ENCODE measurements at regions not wholly inside any gene's neighbourhood (a gene's known extent, or its start where the extent isn't known, plus 50 kb on each side); places are given as distances from the start of the nearest gene placed in this dataset.

DNA sequence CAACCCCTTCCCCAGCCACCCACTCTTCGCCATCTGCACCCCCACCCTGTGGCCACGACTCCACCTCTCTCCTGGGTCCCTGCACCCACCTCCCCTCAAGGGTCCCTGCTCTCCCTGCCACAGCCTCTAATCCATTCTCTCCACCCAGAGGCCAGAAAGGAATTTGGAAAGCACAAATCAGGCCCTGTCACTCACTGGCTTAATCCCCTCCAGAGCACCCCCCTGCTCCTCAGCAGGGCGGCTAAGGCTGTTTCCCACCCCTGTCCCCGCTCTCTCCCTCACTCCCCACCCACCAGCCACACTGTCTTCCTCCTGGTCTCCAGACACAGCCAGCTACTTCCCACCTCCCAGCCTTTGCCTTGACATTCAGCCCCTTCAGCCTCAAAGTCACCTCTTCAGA is 150.0 kb upstream of the LINGO1 start:
- no peak overlapping the region for H3K4me3 Mint-ChIP-seq
- H3K36me3 Mint-ChIP-seq = no peaks in the 10 kb centered on the region
- H3K27me3 Mint-ChIP-seq = peaks cover 3% of the 10 kb centered on the region
- no peak overlapping the region for H3K27ac Mint-ChIP-seq
- no peaks in the 10 kb centered on the region for H3K4me1 Mint-ChIP-seq (ENCODE audit: low read depth)
- no peaks in the 10 kb centered on the region for H3K9me3 Mint-ChIP-seq (ENCODE audit: low read depth)

DNA sequence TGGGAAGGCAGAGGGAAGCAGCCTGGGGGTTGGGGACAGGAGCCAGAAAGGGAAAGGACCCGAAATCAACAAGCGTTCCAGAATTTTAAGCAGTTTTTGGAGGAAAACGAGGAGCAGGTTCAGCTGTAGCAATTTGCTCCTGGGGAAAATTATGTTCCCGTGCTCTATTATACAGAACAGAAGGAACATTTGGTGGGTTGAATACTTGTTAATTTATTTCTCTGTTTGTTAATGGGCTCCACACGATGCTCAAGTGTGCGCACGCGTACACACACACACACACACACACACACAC is 149.2 kb upstream of the LINGO1 start:
- no peak overlapping the region for H3K27ac Mint-ChIP-seq
- H3K4me1 Mint-ChIP-seq (ENCODE audit: low read depth) = no peaks in the 10 kb centered on the region
- no peaks in the 10 kb centered on the region for H3K36me3 Mint-ChIP-seq
- H3K4me3 Mint-ChIP-seq = no peak overlapping the region
- H3K9me3 Mint-ChIP-seq (ENCODE audit: low read depth) = no peaks in the 10 kb centered on the region
- H3K27me3 Mint-ChIP-seq = peaks cover 3% of the 10 kb centered on the region

DNA sequence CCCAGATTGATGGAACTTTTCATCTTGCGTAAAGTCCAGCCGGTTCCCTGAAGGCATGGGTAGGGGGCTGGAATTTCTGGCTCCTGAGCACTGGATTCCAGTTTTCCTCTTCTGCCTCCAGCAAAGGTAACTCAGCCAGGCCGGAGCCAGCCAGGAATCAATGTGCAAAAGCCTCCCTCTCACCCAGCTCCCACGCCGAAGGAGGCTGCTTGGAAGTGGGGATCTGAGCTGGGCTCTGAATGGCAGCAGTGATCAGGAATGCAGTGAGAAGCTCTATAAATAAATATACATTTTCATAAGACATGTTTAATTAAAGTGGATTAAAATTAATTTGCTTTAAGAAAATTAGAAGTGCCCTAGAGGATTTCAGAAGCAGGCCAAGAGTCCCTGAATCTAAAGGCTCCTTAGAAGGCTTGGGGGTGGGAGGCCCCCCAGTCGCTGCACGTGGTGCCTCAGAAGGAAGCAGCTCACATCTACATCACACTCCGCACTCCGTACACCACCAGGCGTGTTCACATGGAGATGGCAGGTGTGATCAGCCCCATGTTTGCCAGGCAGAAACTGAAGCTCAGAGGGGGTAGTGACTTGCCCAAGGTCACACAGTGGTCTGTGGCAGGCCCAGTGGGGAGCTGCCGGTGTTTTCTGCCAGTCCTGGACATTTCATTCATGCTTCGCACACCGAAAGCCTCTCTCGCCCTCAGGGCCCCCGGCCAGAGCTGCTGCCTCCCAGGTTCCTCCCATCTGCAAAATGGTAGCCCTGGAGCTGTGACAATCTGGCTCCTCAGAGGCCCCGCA is 148.6 kb upstream of the LINGO1 start:
- Mint-ChIP-seq H3K36me3 (no peaks in the 10 kb centered on the region), H3K27me3 (peaks cover 3% of the 10 kb centered on the region), H3K4me3 (no peak overlapping the region), H3K9me3 (ENCODE audit: low read depth) (no peaks in the 10 kb centered on the region), H3K27ac (no peak overlapping the region), H3K4me1 (ENCODE audit: low read depth) (no peaks in the 10 kb centered on the region)

DNA sequence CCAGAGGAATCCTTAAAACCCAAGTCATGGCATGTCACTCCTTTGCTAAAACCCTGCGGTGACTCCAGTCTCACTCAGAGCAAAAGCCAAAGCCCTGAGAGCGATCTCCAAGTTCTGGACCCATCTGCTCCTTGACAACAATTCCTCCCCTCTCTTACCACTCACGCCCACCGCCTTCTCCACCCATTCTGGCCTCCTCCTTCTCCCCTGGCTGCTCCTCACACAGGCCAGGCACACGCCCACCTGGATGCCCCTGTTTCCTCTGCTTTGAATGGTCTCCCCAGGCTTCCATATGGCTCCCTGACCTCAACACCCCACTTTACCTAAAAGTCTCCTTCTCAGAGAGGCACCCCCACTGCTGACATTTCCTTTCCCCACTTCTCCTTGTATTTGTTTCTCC is 146.1 kb upstream of the LINGO1 start:
- H3K36me3 Mint-ChIP-seq = no peaks in the 10 kb centered on the region
- no peaks in the 10 kb centered on the region for H3K4me1 Mint-ChIP-seq (ENCODE audit: low read depth)
- no peaks in the 10 kb centered on the region for H3K9me3 Mint-ChIP-seq (ENCODE audit: low read depth)
- no peak overlapping the region for H3K27ac Mint-ChIP-seq
- H3K27me3 Mint-ChIP-seq = peaks cover 3% of the 10 kb centered on the region
- H3K4me3 Mint-ChIP-seq = no peak overlapping the region

DNA sequence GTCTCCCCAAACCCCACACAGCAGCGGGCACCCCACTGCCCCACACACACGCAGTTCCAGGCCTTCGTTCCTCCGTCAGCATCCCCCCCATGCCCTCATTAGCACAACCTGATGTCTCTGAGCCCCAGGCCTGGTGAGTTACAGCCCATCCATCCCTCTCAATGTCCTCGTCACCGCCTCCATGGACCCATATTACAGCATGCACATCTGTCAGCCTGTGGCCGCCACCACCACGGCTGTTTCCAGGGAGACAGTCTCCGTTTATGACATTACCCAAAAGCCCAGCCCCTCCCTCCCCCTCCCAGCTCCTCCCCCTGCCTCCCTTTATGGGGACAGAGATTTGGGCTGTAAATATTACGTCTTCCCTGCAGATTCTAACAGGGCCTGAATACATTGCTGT is 143.1 kb upstream of the LINGO1 start:
- H3K4me3 Mint-ChIP-seq = no peak overlapping the region
- H3K9me3 Mint-ChIP-seq (ENCODE audit: low read depth) = no peaks in the 10 kb centered on the region
- H3K36me3 Mint-ChIP-seq = no peaks in the 10 kb centered on the region
- H3K27ac Mint-ChIP-seq = no peak overlapping the region
- no peaks in the 10 kb centered on the region for H3K4me1 Mint-ChIP-seq (ENCODE audit: low read depth)
- no peaks in the 10 kb centered on the region for H3K27me3 Mint-ChIP-seq

DNA sequence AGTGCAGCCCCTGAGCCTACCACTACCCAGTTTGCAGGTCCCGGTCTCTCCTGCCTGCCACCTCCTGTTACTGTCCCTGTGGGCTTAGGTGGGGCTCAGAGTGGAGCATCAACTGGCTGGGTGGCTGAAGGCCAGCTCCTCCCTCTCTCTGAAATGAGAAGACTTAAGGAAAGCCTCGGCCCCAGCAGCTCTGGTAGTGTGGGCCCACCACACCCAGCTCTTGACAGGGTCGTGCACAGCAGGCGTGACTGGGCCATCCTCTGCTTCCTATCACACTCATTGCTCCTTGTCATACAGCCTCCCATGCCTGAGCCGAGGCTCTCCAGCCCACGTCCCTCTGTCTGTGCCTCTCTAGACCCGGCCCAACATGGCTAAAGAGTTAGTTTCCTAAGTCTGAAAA is 142.7 kb upstream of the LINGO1 start:
- no peaks in the 10 kb centered on the region for H3K36me3 Mint-ChIP-seq
- no peaks in the 10 kb centered on the region for H3K4me1 Mint-ChIP-seq (ENCODE audit: low read depth)
- H3K4me3 Mint-ChIP-seq = no peak overlapping the region
- H3K27me3 Mint-ChIP-seq = no peaks in the 10 kb centered on the region
- no peaks in the 10 kb centered on the region for H3K9me3 Mint-ChIP-seq (ENCODE audit: low read depth)
- H3K27ac Mint-ChIP-seq = no peak overlapping the region

DNA sequence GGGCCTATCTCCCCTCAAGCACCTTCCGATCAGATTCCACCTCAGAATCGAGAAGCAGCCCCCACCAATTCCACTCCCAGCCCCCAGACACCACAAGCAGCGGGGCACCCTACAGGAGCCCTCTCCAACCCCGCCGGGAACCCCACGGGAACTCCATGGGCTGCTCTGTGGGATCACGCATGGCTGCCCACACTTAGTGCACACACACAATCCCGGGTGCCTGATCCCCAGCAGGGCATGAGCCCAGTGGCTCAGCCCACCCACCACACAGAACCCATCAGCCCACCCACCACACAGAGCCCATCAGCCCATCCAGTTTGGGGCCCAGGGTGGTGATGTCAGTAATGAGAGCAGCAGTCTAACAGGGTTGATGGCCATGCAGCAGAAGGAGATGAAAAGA is 141.6 kb upstream of the LINGO1 start:
- Mint-ChIP-seq H3K27ac (no peak overlapping the region), H3K27me3 (no peaks in the 10 kb centered on the region), H3K36me3 (no peaks in the 10 kb centered on the region), H3K4me1 (ENCODE audit: low read depth) (no peaks in the 10 kb centered on the region), H3K9me3 (ENCODE audit: low read depth) (no peaks in the 10 kb centered on the region), H3K4me3 (no peak overlapping the region)

DNA sequence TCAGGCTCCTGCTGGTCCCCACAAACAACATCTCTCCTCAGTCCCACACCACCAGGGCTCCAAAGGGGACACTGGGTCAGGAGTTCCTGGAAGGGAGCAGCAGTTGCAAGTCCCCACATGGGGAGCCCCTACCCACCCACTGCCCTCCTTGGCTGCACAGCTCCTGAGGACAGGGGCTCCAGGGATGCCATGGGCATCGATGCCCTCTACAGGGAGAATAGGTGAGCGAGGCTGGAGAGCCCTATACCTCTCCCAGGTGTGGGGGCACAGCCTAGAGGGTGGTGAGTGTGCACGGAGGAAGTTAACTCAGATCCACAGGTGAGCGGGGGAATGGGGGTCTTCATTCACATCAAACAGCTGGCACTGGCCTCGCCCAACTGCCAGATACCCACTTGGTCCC is 141.2 kb upstream of the LINGO1 start:
- H3K4me3 Mint-ChIP-seq = no peak overlapping the region
- H3K27me3 Mint-ChIP-seq = no peaks in the 10 kb centered on the region
- H3K4me1 Mint-ChIP-seq (ENCODE audit: low read depth) = no peaks in the 10 kb centered on the region
- no peaks in the 10 kb centered on the region for H3K9me3 Mint-ChIP-seq (ENCODE audit: low read depth)
- H3K27ac Mint-ChIP-seq = no peak overlapping the region
- H3K36me3 Mint-ChIP-seq = no peaks in the 10 kb centered on the region

DNA sequence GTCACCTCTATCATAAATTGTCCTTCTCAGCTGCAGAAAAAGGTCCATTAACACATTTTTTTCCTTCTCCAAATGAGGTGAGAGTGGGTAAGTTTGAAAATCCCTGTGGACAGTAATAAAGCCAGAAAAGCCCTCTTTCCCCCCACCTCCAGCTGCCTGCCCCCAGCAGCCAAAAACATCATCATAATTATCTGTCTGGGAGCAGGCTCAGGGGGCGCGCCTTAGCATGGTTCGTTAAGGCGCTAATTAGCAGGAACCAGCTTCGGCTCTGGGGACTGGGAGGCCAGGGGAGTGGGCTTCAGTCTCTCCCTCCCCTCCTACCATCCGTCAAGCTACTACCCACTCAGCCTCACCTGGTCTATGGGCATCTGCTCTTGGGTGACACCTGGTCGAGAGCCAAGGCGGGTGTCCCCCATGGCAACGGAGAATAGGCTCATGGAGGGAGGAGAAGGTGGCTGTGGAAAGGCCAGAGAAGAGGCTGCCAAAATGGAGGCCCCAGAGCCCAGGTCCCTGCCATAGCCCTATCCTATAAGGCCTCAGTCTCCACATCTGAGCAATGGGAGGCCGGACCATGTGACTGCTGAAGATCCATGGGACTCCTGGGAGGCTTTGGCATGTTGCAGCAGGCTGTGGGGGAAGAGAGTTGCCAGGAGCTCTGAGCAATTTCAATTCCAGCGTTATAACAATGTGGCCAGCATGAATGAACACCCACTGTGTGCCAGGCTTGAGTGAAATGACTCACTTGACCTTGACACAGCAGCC is 140.1 kb upstream of the LINGO1 start:
- H3K4me1 Mint-ChIP-seq (ENCODE audit: low read depth) = no peaks in the 10 kb centered on the region
- no peak overlapping the region for H3K4me3 Mint-ChIP-seq
- no peaks in the 10 kb centered on the region for H3K27me3 Mint-ChIP-seq
- H3K9me3 Mint-ChIP-seq (ENCODE audit: low read depth) = no peaks in the 10 kb centered on the region
- no peaks in the 10 kb centered on the region for H3K36me3 Mint-ChIP-seq
- no peak overlapping the region for H3K27ac Mint-ChIP-seq

DNA sequence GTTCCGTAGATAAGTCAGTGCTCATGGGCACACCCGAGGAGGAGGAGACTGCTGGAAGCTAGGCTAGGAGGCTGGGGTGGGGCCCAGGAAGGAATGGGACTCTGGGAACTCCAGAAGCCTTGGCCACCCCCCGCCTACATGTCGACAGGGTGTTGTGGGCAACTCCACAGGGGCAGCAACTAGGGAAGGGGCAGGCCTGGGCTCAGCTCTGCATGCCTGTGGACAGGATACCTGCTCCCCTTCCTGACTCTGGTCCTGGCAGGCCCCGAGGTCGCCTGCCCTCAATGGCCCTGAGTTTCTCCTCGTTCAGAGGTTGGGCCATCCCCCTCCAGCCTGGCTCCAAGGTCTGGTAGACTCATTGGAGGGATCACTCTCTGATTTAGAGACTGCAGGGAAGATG is 138.9 kb upstream of the LINGO1 start:
- H3K36me3 Mint-ChIP-seq = no peaks in the 10 kb centered on the region
- no peak overlapping the region for H3K27ac Mint-ChIP-seq
- H3K4me3 Mint-ChIP-seq = no peak overlapping the region
- no peaks in the 10 kb centered on the region for H3K4me1 Mint-ChIP-seq (ENCODE audit: low read depth)
- H3K9me3 Mint-ChIP-seq (ENCODE audit: low read depth) = no peaks in the 10 kb centered on the region
- no peaks in the 10 kb centered on the region for H3K27me3 Mint-ChIP-seq

DNA sequence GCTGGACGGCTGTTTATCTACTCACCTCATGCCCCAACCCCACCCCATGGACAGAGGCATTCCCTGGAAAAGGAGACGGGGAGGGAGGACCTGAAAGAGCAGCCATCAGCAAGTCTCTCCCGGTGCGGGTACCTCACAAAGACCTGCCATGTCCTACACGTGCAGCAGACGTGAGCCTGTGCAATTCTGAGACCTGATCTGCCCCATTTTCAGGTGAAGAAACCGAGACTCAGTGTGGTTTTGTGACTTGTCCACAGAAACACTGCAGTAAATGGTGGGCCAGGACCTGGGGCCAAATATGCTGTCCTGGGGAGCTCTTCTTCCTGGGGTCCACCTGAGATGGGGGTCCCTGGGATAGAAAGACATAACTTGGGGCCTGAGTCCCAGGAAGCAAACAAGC is 137.0 kb upstream of the LINGO1 start:
- Mint-ChIP-seq H3K27me3 (peaks cover 2% of the 10 kb centered on the region), H3K9me3 (ENCODE audit: low read depth) (no peaks in the 10 kb centered on the region), H3K27ac (no peak overlapping the region), H3K4me3 (no peak overlapping the region), H3K36me3 (no peaks in the 10 kb centered on the region), H3K4me1 (ENCODE audit: low read depth) (no peaks in the 10 kb centered on the region)

DNA sequence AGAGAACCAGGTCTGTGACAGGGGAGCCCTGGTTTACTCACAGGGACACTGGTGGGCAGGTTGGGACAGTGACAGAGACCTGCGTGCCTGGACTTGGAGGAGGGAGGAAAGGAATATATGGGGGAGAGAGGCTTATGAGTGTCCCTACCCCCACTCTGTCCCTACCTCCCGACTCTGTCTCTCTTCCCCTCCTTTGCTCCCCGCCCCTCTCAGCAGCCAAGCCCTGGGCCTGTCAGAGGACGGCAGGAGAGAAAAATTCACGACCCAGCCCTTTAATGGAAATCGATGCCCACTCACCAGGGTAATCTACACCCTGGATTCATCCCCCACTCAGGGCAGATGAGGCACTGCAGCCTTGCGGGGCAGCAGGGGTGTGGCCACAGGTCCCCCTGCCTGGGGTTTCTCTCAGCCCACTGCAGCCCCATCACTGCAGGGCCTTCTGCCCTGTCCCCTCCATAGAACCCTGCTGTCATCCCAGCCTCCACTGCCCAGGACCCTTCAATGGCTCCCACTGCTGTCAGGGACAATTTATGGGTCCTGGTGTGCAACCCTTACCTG is 135.9 kb upstream of the LINGO1 start:
- no peak overlapping the region for H3K4me3 Mint-ChIP-seq
- H3K4me1 Mint-ChIP-seq (ENCODE audit: low read depth) = no peaks in the 10 kb centered on the region
- no peaks in the 10 kb centered on the region for H3K36me3 Mint-ChIP-seq
- H3K27ac Mint-ChIP-seq = no peak overlapping the region
- no peaks in the 10 kb centered on the region for H3K9me3 Mint-ChIP-seq (ENCODE audit: low read depth)
- H3K27me3 Mint-ChIP-seq = peaks cover 6% of the 10 kb centered on the region

DNA sequence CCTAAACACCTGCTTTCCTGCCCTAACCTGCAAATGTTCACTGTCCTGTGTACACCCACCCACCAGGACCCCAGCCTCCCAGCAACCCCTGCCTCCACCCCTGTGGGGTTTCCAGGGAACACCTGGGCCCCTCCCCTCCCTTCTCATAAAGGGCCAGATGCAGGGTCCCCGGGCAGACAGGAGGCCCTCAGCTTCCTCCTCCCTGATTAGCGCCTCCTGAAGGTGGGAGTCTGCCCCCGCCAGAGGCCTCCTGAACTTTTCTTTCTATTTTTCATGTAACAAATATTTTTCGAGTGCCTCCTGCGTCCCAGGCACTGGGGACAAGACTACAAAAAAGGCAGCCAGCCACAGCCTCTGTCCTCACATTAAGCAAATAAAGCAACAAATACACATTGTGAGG is 135.4 kb upstream of the LINGO1 start:
- Mint-ChIP-seq H3K27me3 (peaks cover 6% of the 10 kb centered on the region), H3K36me3 (no peaks in the 10 kb centered on the region), H3K9me3 (ENCODE audit: low read depth) (no peaks in the 10 kb centered on the region)

DNA sequence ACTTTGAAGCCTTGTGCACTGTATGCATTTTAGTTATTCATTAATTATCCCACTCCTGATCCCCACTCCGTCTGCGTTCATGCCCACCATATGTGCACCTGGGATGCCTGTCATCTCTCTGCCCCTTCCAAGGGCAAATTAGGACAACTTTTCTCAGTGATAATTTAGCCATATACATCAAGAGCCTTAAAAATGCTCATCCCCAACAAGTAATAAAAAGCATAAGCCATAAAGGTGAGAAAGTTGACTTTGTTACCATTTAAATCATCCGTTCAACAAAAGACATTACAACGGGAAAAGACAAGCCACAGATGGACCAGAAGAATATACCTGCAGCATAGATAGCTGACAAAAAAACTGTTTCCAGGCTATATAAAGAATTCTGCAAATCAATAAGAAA is 131.4 kb upstream of the LINGO1 start:
- Mint-ChIP-seq H3K4me3 (no peak overlapping the region), H3K27ac (no peak overlapping the region), H3K4me1 (ENCODE audit: low read depth) (no peaks in the 10 kb centered on the region), H3K36me3 (no peaks in the 10 kb centered on the region), H3K27me3 (peaks cover 6% of the 10 kb centered on the region), H3K9me3 (ENCODE audit: low read depth) (no peaks in the 10 kb centered on the region)

More for the DNA sequence above, 135.4 kb upstream of the LINGO1 start:
- Mint-ChIP-seq H3K27ac (no peak overlapping the region), H3K4me3 (no peak overlapping the region), H3K4me1 (ENCODE audit: low read depth) (no peaks in the 10 kb centered on the region)

DNA sequence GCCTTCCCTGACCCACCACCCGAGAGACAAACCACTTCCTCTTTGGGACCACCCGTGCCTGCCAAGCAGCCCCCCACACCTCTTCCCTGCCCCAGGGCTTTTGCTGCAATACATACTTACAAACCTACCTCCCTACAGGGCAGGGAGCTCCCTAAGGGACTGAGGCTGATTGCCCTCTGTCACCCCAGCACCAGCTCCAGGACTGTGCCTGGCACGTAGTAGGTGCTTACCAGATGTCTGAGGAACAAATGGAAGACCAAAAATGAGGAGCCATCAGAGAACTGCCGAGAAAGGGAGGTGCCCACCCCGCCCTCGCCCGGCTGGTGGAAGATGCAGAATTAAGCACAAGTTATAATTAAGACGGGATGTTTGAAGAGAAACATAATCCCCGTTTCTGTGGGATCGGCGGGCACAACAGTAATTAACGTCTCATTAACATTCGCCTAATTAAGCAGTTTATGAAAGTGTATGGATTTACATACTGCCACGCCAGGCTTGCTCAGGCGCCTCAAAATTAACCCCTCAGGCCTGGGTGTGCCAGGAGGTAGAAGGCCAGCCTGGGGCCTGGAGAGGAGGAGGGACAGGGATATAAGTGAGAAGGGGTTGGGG is 130.1 kb upstream of the LINGO1 start:
- no peak overlapping the region for H3K27ac Mint-ChIP-seq
- H3K4me1 Mint-ChIP-seq (ENCODE audit: low read depth) = no peaks in the 10 kb centered on the region
- peaks cover 6% of the 10 kb centered on the region for H3K27me3 Mint-ChIP-seq
- no peaks in the 10 kb centered on the region for H3K36me3 Mint-ChIP-seq
- no peaks in the 10 kb centered on the region for H3K9me3 Mint-ChIP-seq (ENCODE audit: low read depth)
- no peak overlapping the region for H3K4me3 Mint-ChIP-seq

Measured in activated naive CD8-positive, alpha-beta T cell (primary cell).